GM12864 (cell line): ENCODE measurements at regions not wholly inside any gene's neighbourhood (a gene's known extent, or its start where the extent isn't known, plus 50 kb on each side); places are given as distances from the start of the nearest gene placed in this dataset.

ENCODE experiments used
- DNase-seq: peaks from one replicate; pipeline ENCODE4 v3.0.0-alpha.2; 2011; ENCODE audit warnings: low read depth
- H3K4me3 ChIP-seq: 2 replicates; pipeline ENCODE4 v1.5.1; 2011; ENCODE audit warnings: mild to moderate bottlenecking, low read depth, low read length, control low read depth
- TF ChIP-seq, protein P1 (sequence below): IDR thresholded peaks from 2 replicates; pipeline ENCODE4 v1.5.1; 2011; ENCODE audit warnings: low read depth, mild to moderate bottlenecking, moderate library complexity, low read length, control low read depth, inconsistent platforms; ENCODE audit errors: missing control alignments

DNA sequence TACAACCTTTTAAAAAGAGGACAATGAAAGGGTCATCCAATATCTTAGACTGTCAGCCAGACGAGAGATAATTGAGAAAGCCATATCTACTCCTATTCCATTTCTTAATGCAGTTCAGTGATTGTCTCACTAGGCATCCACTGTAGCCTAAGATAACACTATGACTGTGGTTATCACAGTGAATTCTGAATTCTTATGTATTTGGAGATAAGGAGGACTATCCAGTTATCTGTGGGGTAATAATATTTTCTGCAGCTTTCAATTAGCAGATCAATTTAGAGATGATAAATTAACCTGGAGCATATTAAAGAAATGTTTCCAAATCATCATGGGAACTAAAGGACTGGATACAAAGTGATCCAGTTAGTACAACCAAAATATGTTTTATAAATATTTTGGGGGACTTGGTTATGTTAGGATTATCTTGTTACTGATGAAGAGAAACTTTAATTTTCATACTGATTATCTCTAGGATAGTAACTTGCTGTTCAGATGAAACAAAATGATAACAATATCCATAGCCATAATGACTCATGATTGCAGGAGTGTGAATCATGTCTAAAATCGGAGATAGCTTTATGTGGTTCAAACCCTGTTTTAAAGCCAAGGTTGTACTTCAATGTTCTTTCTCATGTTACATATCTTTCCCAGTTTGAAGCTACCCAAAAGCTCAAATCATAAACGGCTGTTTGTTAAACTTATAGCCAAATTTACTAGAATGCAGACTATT is 1152.0 kb downstream of the HACE1 start:
- H3K4me3 ChIP-seq, result no peak overlapping the region
- TF ChIP-seq, protein P1, sequence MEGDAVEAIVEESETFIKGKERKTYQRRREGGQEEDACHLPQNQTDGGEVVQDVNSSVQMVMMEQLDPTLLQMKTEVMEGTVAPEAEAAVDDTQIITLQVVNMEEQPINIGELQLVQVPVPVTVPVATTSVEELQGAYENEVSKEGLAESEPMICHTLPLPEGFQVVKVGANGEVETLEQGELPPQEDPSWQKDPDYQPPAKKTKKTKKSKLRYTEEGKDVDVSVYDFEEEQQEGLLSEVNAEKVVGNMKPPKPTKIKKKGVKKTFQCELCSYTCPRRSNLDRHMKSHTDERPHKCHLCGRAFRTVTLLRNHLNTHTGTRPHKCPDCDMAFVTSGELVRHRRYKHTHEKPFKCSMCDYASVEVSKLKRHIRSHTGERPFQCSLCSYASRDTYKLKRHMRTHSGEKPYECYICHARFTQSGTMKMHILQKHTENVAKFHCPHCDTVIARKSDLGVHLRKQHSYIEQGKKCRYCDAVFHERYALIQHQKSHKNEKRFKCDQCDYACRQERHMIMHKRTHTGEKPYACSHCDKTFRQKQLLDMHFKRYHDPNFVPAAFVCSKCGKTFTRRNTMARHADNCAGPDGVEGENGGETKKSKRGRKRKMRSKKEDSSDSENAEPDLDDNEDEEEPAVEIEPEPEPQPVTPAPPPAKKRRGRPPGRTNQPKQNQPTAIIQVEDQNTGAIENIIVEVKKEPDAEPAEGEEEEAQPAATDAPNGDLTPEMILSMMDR, result no peak
- no peak for DNase-seq

DNA sequence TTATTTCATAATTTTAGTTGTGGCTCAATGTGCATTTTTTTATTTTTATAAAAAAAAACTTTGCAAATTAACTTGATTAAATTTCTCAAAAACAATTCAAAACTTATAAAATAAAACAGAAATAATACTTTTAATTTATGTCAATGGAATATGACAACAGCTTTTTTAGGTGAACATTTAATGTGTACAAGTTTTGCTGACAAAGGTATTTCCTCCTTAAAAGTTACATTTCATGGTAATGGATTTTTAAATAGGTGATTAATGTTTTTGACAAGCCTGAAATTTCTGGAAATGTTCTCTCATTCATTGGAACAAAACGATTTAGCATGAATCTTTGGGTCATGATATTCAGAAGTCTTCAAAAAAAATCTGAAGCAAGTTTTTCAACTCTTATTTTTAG is 1160.0 kb downstream of the HACE1 start:
- TF ChIP-seq, protein P1, result no peak
- no peak overlapping the region for H3K4me3 ChIP-seq
- DNase-seq, result no peak

DNA sequence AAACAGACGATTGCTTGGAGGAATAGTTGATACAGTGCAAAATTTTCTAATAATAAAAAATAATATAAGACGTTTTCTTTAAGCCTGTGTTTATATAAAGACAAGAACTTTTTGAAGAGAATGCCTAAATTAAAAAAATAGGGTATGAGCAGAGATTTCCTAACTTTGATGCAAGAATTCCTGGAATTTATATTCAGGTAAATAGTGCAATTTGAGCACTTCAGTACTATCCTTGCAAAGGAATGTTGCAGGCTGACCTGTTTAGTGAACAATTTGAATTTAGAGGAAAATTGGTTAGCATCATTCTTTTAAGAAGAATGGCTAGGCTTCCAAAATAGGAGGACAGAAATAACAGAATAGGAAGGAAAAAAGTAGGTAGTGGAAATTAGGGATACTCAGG is 1172.3 kb downstream of the HACE1 start:
- H3K4me3 ChIP-seq, result no peak overlapping the region
- TF ChIP-seq, protein P1, result no peak
- DNase-seq, result no peak

DNA sequence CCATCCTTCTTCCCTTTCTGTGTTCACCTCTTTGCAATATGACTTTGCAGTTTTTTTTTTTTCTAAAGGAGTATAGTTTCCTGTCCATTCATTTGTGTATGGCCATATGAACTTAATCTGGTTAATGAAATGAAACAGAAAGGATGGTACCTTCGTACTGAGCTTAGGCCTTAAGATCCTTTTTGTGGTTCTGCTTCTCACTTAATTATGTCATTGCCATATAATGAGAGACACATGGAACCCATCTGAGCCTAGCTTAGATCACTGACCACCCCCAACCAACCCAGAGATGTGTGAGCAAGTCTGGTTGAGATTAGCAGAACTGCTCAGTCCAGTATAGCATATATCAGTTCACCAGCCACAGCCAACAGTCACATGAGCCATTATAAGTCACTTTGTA is 1179.6 kb downstream of the HACE1 start:
- no peak overlapping the region for H3K4me3 ChIP-seq
- DNase-seq, result no peak
- TF ChIP-seq, protein P1, result no peak

DNA sequence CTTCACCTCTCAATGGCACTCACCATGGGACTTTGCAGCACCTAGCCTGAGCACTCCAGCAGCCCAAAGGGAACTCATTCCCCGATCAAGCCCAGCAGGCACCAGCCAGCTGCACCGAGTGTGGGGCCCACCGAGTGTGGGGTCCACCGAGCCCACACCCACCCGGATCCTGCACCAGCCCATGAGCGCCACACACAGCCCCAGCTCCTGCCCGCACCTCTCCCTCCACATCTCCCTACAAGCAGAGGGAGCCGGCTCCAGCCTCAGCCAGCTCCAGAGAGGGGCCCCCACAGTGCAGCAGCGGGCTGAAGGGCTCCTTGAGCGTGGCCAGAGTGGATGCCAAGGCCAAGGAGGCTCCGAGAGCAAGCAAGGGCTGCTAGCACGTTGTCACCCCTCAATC is 1182.4 kb downstream of the HACE1 start:
- no peak overlapping the region for H3K4me3 ChIP-seq
- DNase-seq, result no peak
- TF ChIP-seq, protein P1, result no peak

DNA sequence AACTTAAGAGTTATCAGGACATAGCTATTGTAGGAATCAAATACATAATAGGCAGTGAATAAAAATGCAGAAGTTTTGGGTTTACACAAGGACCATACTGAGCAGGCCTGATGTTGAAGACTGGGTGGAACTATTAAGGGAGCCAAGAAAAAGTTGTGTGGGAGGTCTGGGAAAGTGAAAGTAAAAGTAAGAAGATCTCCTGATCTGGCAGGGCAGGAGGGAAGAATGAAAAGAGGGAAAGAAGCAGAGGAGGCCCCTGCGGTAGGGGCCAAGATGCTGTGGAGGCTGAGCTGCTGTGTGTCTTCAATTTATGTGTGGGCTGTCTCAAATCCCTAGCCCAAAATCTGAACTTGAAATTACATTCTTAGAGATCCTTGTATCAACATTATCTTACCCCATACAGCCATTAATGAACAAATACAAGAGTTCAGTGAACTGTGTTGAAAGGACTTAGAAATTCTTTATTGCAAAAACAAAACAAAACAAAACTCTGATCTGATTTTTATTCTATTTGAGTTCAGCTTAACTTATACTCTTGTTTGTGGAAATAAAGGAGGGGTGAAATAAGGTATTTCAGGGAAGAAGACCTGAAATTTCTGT is 1183.8 kb downstream of the HACE1 start:
- no peak overlapping the region for H3K4me3 ChIP-seq
- DNase-seq, result no peak
- TF ChIP-seq, protein P1, result no peak

DNA sequence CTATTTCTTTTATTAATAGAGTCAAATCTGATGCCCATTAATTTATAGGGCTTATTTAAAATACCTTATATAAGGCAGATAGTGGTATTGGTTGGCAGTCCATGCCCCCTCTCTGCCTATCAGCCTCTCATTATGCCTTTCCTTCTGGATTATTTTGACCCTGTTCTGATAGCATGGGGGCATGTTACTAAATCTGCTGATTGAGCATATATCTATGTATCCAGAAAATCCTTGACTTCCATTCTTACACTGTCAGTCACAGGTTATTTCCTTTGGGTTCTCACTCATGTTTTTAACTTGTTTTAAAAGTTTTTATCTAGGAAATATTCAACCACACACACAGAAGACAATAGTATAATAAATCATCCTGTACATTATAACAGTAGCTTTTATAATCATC is 1184.9 kb downstream of the HACE1 start:
- no peak overlapping the region for H3K4me3 ChIP-seq
- TF ChIP-seq, protein P1, result no peak
- no peak for DNase-seq
